ENCODE measurements at regions not wholly inside any gene's neighbourhood (a gene's known extent, or its start where the extent isn't known, plus 50 kb on each side); places are given as distances from the start of the nearest gene placed in this dataset.

GRCh38 chr10:21071001-21071673 lies 174.0 kb upstream of the NEBL start:
- no peaks in the 10 kb centered on the region for H3K4me1 ChIP-seq (ENCODE audit: control insufficient read depth, insufficient read depth, low read length, poor library complexity, severe bottlenecking)
- WGBS, 2 experiments (ENCODE audit: insufficient coverage in 2 of 2): 92% methylated on average over 1 of the region's 3 CpGs; no CpG with 5 or more reads in 1 of the 2 experiments

DNA sequence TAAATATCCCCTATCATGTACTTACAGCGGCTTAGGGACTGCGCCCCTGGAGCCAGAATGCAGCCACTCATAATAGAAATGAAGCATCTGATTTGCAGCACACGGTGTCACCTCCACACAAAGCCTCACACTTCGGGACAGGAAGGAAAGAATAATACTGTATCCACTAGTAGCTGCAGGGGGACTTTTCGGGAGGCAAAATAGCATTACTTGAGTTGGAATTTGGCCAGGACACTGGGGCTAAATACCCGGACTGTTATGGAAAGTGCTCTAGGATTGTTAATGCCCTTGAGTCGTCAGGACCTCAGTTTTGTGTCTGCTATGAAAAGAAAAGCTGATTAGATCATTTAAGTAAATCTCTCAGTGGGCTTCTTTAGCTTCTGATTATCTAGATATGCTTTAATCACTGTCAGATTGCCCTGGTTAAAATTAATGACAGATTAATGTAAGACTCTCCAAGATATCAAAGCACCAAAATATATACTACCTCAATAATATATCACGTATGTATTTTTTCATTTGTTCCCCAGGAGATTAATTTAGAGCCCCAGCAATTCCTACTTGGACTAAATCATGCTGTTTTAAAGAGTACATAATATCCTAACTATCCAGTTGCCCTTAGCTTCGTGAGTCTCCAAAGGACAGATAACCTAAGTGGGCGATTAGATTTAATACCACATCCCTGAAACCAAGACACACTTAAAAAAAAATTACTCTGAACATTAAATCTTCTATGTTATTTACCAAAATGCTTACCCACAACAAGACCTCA lies 173.0 kb upstream of the NEBL start:
- no peaks in the 10 kb centered on the region for H3K36me3 ChIP-seq (ENCODE audit: control insufficient read depth, insufficient read depth, low read length)
- H3K9me3 ChIP-seq (ENCODE audit: control insufficient read depth, low read length): no peaks in the 10 kb centered on the region
- H3K27ac ChIP-seq (ENCODE audit: low read depth, low read length, severe bottlenecking): no peak overlapping the region
- H3K4me1 ChIP-seq (ENCODE audit: control insufficient read depth, insufficient read depth, low read length, poor library complexity, severe bottlenecking): no peaks in the 10 kb centered on the region
- 55 to 70% methylated on average over 5 to 8 of the region's 10 CpGs for WGBS, 2 experiments (ENCODE audit: insufficient coverage in 2 of 2)
- no peak overlapping the region for H3K4me3 ChIP-seq (ENCODE audit: extremely low read depth, insufficient read depth, low read length, poor library complexity, severe bottlenecking)

More at GRCh38 chr10:21071001-21071673, 174.0 kb upstream of the NEBL start:
- Histone ChIP-seq H3K27ac (ENCODE audit: low read depth, low read length, severe bottlenecking) (no peak overlapping the region), H3K36me3 (ENCODE audit: control insufficient read depth, insufficient read depth, low read length) (no peaks in the 10 kb centered on the region), H3K9me3 (ENCODE audit: control insufficient read depth, low read length) (no peaks in the 10 kb centered on the region), H3K4me3 (ENCODE audit: extremely low read depth, insufficient read depth, low read length, poor library complexity, severe bottlenecking) (no peak overlapping the region)

- no peaks in the 10 kb centered on the region for H3K9me3 ChIP-seq (ENCODE audit: control insufficient read depth, low read length)
- 93 to 95% methylated on average over 4 of the region's 5 CpGs for WGBS, 2 experiments (ENCODE audit: insufficient coverage in 2 of 2)
- no peak overlapping the region for H3K27ac ChIP-seq (ENCODE audit: low read depth, low read length, severe bottlenecking)
- H3K36me3 ChIP-seq (ENCODE audit: control insufficient read depth, insufficient read depth, low read length): no peaks in the 10 kb centered on the region
- no peaks in the 10 kb centered on the region for H3K4me1 ChIP-seq (ENCODE audit: control insufficient read depth, insufficient read depth, low read length, poor library complexity, severe bottlenecking)
- no peak overlapping the region for H3K4me3 ChIP-seq (ENCODE audit: extremely low read depth, insufficient read depth, low read length, poor library complexity, severe bottlenecking)
Measured at GRCh38 chr10:21069278-21069677, 172.2 kb upstream of the NEBL start.

- H3K9me3 ChIP-seq (ENCODE audit: control insufficient read depth, low read length): no peaks in the 10 kb centered on the region
- H3K36me3 ChIP-seq (ENCODE audit: control insufficient read depth, insufficient read depth, low read length): no peaks in the 10 kb centered on the region
- no peaks in the 10 kb centered on the region for H3K4me1 ChIP-seq (ENCODE audit: control insufficient read depth, insufficient read depth, low read length, poor library complexity, severe bottlenecking)
- no peak overlapping the region for H3K27ac ChIP-seq (ENCODE audit: low read depth, low read length, severe bottlenecking)
- WGBS, 2 experiments (ENCODE audit: insufficient coverage in 2 of 2): 57 to 82% methylated on average over 1 to 3 of the region's 3 CpGs
- H3K4me3 ChIP-seq (ENCODE audit: extremely low read depth, insufficient read depth, low read length, poor library complexity, severe bottlenecking): no peak overlapping the region
Measured at GRCh38 chr10:21068026-21068656, 171.0 kb upstream of the NEBL start.

- H3K4me1 ChIP-seq (ENCODE audit: control insufficient read depth, insufficient read depth, low read length, poor library complexity, severe bottlenecking): no peaks in the 10 kb centered on the region
- H3K9me3 ChIP-seq (ENCODE audit: control insufficient read depth, low read length): no peaks in the 10 kb centered on the region
- no peaks in the 10 kb centered on the region for H3K36me3 ChIP-seq (ENCODE audit: control insufficient read depth, insufficient read depth, low read length)
- WGBS, 2 experiments (ENCODE audit: insufficient coverage in 2 of 2): 86 to 100% methylated on average over 1 of the region's 2 CpGs
- H3K4me3 ChIP-seq (ENCODE audit: extremely low read depth, insufficient read depth, low read length, poor library complexity, severe bottlenecking): no peak overlapping the region
- no peak overlapping the region for H3K27ac ChIP-seq (ENCODE audit: low read depth, low read length, severe bottlenecking)
Measured at GRCh38 chr10:21065621-21066248, 168.6 kb upstream of the NEBL start.

- no peak overlapping the region for H3K4me3 ChIP-seq (ENCODE audit: extremely low read depth, insufficient read depth, low read length, poor library complexity, severe bottlenecking)
- no peaks in the 10 kb centered on the region for H3K4me1 ChIP-seq (ENCODE audit: control insufficient read depth, insufficient read depth, low read length, poor library complexity, severe bottlenecking)
- H3K27ac ChIP-seq (ENCODE audit: low read depth, low read length, severe bottlenecking): no peak overlapping the region
- H3K36me3 ChIP-seq (ENCODE audit: control insufficient read depth, insufficient read depth, low read length): no peaks in the 10 kb centered on the region
- peaks cover 19% of the 10 kb centered on the region for H3K9me3 ChIP-seq (ENCODE audit: control insufficient read depth, low read length)
- WGBS, 2 experiments (ENCODE audit: insufficient coverage in 2 of 2): 70 to 88% methylated on average over 1 to 2 of the region's 4 CpGs
Measured at GRCh38 chr10:21061982-21062381, 164.9 kb upstream of the NEBL start.

DNA sequence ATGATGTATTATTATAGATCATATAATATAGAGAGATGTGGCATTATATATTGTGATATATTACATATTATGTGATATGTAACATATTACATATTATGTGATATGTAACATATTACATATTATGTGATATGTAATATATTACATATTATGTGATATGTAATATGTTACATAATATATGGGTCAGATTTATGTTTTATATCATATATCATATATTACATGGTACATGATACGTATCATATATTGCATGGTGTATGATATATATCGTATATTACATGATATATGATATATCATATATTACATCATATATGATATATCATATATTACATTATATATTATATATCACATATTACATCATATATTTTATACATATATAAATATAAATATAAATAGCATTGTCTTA lies 164.1 kb upstream of the NEBL start:
- WGBS, 2 experiments (ENCODE audit: insufficient coverage in 2 of 2): no CpG with 5 or more reads among the region's 2 CpGs

DNA sequence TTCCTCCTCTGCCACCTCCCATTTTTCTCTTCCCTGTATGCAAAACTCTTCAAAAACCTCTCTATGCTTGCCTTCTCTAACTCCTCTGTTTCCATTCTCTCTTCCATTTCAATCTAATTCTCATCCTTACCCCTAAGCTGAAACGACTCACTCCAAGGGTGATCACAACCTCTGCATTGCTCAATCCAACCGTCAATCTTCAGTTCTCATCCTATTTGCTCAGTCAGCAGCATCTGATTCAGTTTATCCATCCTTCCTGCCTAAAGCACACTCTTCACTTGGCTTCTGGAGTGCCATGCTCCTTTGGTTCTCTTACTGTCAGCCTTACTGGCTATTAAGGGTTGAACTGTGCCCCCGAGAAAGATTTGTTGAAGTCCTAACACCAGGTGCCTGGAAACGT lies 163.5 kb upstream of the NEBL start:
- no peaks in the 10 kb centered on the region for H3K36me3 ChIP-seq (ENCODE audit: control insufficient read depth, insufficient read depth, low read length)
- H3K9me3 ChIP-seq (ENCODE audit: control insufficient read depth, low read length): peaks cover 19% of the 10 kb centered on the region
- no peak overlapping the region for H3K4me3 ChIP-seq (ENCODE audit: extremely low read depth, insufficient read depth, low read length, poor library complexity, severe bottlenecking)
- H3K4me1 ChIP-seq (ENCODE audit: control insufficient read depth, insufficient read depth, low read length, poor library complexity, severe bottlenecking): no peaks in the 10 kb centered on the region
- H3K27ac ChIP-seq (ENCODE audit: low read depth, low read length, severe bottlenecking): no peak overlapping the region
- 79 to 89% methylated on average over 2 to 4 of the region's 4 CpGs for WGBS, 2 experiments (ENCODE audit: insufficient coverage in 2 of 2)

More for the DNA sequence above, 164.1 kb upstream of the NEBL start:
- H3K36me3 ChIP-seq (ENCODE audit: control insufficient read depth, insufficient read depth, low read length): no peaks in the 10 kb centered on the region
- H3K27ac ChIP-seq (ENCODE audit: low read depth, low read length, severe bottlenecking): no peak overlapping the region
- H3K4me3 ChIP-seq (ENCODE audit: extremely low read depth, insufficient read depth, low read length, poor library complexity, severe bottlenecking): no peak overlapping the region
- H3K9me3 ChIP-seq (ENCODE audit: control insufficient read depth, low read length): peaks cover 19% of the 10 kb centered on the region
- H3K4me1 ChIP-seq (ENCODE audit: control insufficient read depth, insufficient read depth, low read length, poor library complexity, severe bottlenecking): no peaks in the 10 kb centered on the region

DNA sequence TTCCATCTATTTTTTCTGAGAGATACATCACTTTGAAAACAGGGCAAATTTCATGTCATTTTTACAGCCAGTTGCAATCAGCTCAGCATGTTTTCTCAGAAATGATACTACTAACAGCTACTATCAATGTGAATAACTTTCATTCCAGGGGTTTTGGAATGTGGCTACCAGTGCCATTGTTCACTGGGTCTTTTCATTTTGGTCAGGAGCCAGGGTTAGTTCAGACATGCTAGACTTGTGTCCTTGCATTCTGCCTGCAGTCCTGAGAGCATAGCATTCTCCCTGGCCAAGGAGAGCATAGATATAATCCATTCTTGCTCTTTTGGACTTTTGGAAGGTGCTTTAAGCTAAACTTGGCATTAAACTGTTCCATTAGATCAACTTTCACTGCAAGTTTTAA lies 160.9 kb upstream of the NEBL start:
- Histone ChIP-seq H3K9me3 (ENCODE audit: control insufficient read depth, low read length) (peaks cover 19% of the 10 kb centered on the region), H3K36me3 (ENCODE audit: control insufficient read depth, insufficient read depth, low read length) (no peaks in the 10 kb centered on the region), H3K4me1 (ENCODE audit: control insufficient read depth, insufficient read depth, low read length, poor library complexity, severe bottlenecking) (no peaks in the 10 kb centered on the region), H3K27ac (ENCODE audit: low read depth, low read length, severe bottlenecking) (no peak overlapping the region), H3K4me3 (ENCODE audit: extremely low read depth, insufficient read depth, low read length, poor library complexity, severe bottlenecking) (no peak overlapping the region)

DNA sequence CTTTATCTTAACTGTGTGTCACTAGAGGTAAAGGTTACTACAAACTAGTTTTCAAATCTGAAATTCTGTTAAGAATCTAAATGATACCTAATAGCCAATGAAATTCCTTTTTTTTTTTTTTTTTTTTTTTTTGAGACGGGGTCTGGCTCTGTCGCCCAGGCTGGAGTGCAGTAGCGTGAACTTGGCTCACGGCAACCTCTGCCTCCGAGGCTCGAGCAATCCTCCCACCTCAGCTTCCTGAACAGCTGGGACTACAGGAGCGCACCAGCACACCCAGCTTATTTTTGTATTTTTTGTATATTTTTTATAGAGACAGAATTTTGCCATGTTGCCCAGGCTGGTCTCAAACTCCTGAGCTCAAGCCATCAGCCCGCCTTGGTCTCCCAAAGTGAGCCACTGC lies 160.3 kb upstream of the NEBL start:
- no peaks in the 10 kb centered on the region for H3K36me3 ChIP-seq (ENCODE audit: control insufficient read depth, insufficient read depth, low read length)
- H3K4me1 ChIP-seq (ENCODE audit: control insufficient read depth, insufficient read depth, low read length, poor library complexity, severe bottlenecking): no peaks in the 10 kb centered on the region
- H3K4me3 ChIP-seq (ENCODE audit: extremely low read depth, insufficient read depth, low read length, poor library complexity, severe bottlenecking): no peak overlapping the region
- WGBS, 2 experiments (ENCODE audit: insufficient coverage in 2 of 2): 95 to 100% methylated on average over 2 to 4 of the region's 8 CpGs
- H3K9me3 ChIP-seq (ENCODE audit: control insufficient read depth, low read length): peaks cover 19% of the 10 kb centered on the region
- H3K27ac ChIP-seq (ENCODE audit: low read depth, low read length, severe bottlenecking): no peak overlapping the region

All from mesodermal cell (in vitro differentiated cells).